ENCODE measurements at regions not wholly inside any gene's neighbourhood (a gene's known extent, or its start where the extent isn't known, plus 50 kb on each side); places are given as distances from the start of the nearest gene placed in this dataset.
"Not testable (repeated sequence)": the region's sequence is repeated elsewhere in the genome, so short reads cannot be mapped to it uniquely, and the experiment has no call there.

GRCh38 chr17:37859451-37859850 lies 64.8 kb upstream of the TBC1D3K start:
- no peak for DNase-seq

GRCh38 chr17:37858391-37858790 lies 65.8 kb upstream of the TBC1D3K start:
- not testable (repeated sequence) for DNase-seq

- DNase-seq: no peak
Measured at GRCh38 chr17:37856245-37856644, 68.0 kb upstream of the TBC1D3K start.

GRCh38 chr17:37849617-37849972 lies 74.6 kb upstream of the TBC1D3K start:
- DNase-seq: no peak

- no peak for DNase-seq
Measured at GRCh38 chr17:37848690-37849616, 75.3 kb upstream of the TBC1D3K start.

- no peak for DNase-seq
Measured at GRCh38 chr17:37847811-37848331, 76.3 kb upstream of the TBC1D3K start.

- no peak for DNase-seq
Measured at GRCh38 chr17:37847102-37847501, 77.1 kb upstream of the TBC1D3K start.

GRCh38 chr17:37844977-37845293 lies 79.3 kb upstream of the TBC1D3K start:
- DNase-seq: no peak

GRCh38 chr17:37844158-37844976 lies 79.8 kb upstream of the TBC1D3K start:
- peak in 12 of 58 donors; percentile 5 to 29 (median 12) for DNase-seq

- no peak for DNase-seq
Measured at GRCh38 chr17:37842401-37842800, 81.8 kb upstream of the TBC1D3K start.

- no peak for DNase-seq
Measured at GRCh38 chr17:37841232-37841631, 83.0 kb upstream of the TBC1D3K start.

GRCh38 chr17:37840576-37840975 lies 83.6 kb upstream of the TBC1D3K start:
- DNase-seq: no peak

GRCh38 chr17:37839196-37839978 lies 84.8 kb upstream of the TBC1D3K start:
- DNase-seq: no peak

- DNase-seq: no peak
Measured at GRCh38 chr17:37838276-37838675, 85.9 kb upstream of the TBC1D3K start.

- no peak for DNase-seq
Measured at GRCh38 chr17:37836593-37836992, 87.6 kb upstream of the TBC1D3K start.

- no peak for DNase-seq
Measured at GRCh38 chr17:37834168-37834567, 89.3 kb upstream of the HNF1B start.

GRCh38 chr17:37833237-37833859 lies 88.5 kb upstream of the HNF1B start:
- DNase-seq: peak in 1 of 58 donors; percentile 5

GRCh38 chr17:37831986-37832385 lies 87.1 kb upstream of the HNF1B start:
- no peak for DNase-seq

GRCh38 chr17:37831492-37831891 lies 86.6 kb upstream of the HNF1B start:
- DNase-seq: no peak

- DNase-seq: no peak
Measured at GRCh38 chr17:37830151-37830993, 85.5 kb upstream of the HNF1B start.

Measured in anterior cingulate cortex (tissue), 58 donors.